Common myeloid progenitor, CD34-positive (primary cell): ENCODE measurements at regions not wholly inside any gene's neighbourhood (a gene's known extent, or its start where the extent isn't known, plus 50 kb on each side); places are given as distances from the start of the nearest gene placed in this dataset.
A peak's percentile ranks its signal among the peaks of the same experiment; 100 is the strongest.

ENCODE experiments used
- CTCF ChIA-PET: fragments of 350-600 bp; sonication (Branson Sonifier 250); formaldehyde crosslinking; loops from one replicate; lab custom pipeline; 2021; ENCODE audit warnings: antibody characterized with exemption; lab: Charles Lee
- POLR2A ChIA-PET: fragments of 350-600 bp; sonication (Branson Sonifier 250); formaldehyde crosslinking; loops from one replicate; lab custom pipeline; 2021; ENCODE audit warnings: antibody characterized with exemption; lab: Charles Lee
- DNase-seq, 3 donors: peaks; one replicate each; pipeline versions ENCODE4 v3.0.0 to v3.0.0-alpha.2; 2013
- H3K27ac ChIP-seq, 2 experiments: 1 replicate in 1 of 2; 2 replicates in 1 of 2; pipeline ENCODE4 v1.7.0; 2013; ENCODE audit warnings: inconsistent platforms in 2 of 2, low read length in 2 of 2, mild to moderate bottlenecking in 2 of 2, low read depth in 1 of 2, moderate library complexity in 1 of 2; ENCODE audit not compliant: severe bottlenecking in 2 of 2, insufficient read depth in 1 of 2, poor library complexity in 1 of 2
- H3K27me3 ChIP-seq, 5 experiments: replicated peaks in 2 of 5; 1 replicate in 3 of 5; 2 replicates in 2 of 5; pipeline versions ENCODE4 v1.6.1 to v1.7.0; 2013; ENCODE audit warnings: low read length in 4 of 5, mild to moderate bottlenecking in 2 of 5, moderate library complexity in 2 of 5, inconsistent platforms in 1 of 5; ENCODE audit not compliant: insufficient read depth in 5 of 5, control insufficient read depth in 4 of 5
- H3K36me3 ChIP-seq, 4 experiments: 1 replicate in 2 of 4; 2 replicates in 2 of 4; pipeline versions ENCODE4 v1.6.1 to v1.7.0; 2013; ENCODE audit warnings: low read length in 3 of 4, control low read depth in 1 of 4, mild to moderate bottlenecking in 1 of 4; ENCODE audit not compliant: control insufficient read depth in 4 of 4, insufficient read depth in 4 of 4
- H3K4me1 ChIP-seq, 4 experiments: 1 replicate in 3 of 4; 2 replicates in 1 of 4; pipeline versions ENCODE4 v1.6.1 to v1.7.1; 2013; ENCODE audit warnings: low read length in 3 of 4, mild to moderate bottlenecking in 3 of 4, control low read depth in 1 of 4, inconsistent platforms in 1 of 4, moderate library complexity in 1 of 4; ENCODE audit not compliant: control insufficient read depth in 4 of 4, insufficient read depth in 4 of 4; ENCODE audit errors: control extremely low read depth in 1 of 4
- H3K4me3 ChIP-seq, 7 experiments: 1 replicate in 4 of 7; 2 replicates in 3 of 7; pipeline versions ENCODE4 v1.5.1 to v1.7.0; 2013; ENCODE audit warnings: mild to moderate bottlenecking in 7 of 7, low read length in 6 of 7, moderate library complexity in 6 of 7, inconsistent platforms in 2 of 7, low read depth in 2 of 7, control low read depth in 1 of 7; ENCODE audit not compliant: insufficient read depth in 4 of 7, control insufficient read depth in 1 of 7; ENCODE audit errors: extremely low read depth in 1 of 7
- H3K9me3 ChIP-seq, 5 experiments: 1 replicate in 4 of 5; 2 replicates in 1 of 5; pipeline versions ENCODE4 v1.6.1 to v1.7.1; 2013; ENCODE audit warnings: low read length in 4 of 5, mild to moderate bottlenecking in 2 of 5, inconsistent platforms in 1 of 5, low read depth in 1 of 5, moderate library complexity in 1 of 5; ENCODE audit not compliant: control insufficient read depth in 4 of 5, insufficient read depth in 2 of 5; ENCODE audit errors: control extremely low read depth in 1 of 5
- WGBS: methylation state at CpG from one replicate; pipeline ENCODE4 v1.1.5; 2013; ENCODE audit not compliant: insufficient coverage; 5-methylcytosine and 5-hydroxymethylcytosine counted together

DNA sequence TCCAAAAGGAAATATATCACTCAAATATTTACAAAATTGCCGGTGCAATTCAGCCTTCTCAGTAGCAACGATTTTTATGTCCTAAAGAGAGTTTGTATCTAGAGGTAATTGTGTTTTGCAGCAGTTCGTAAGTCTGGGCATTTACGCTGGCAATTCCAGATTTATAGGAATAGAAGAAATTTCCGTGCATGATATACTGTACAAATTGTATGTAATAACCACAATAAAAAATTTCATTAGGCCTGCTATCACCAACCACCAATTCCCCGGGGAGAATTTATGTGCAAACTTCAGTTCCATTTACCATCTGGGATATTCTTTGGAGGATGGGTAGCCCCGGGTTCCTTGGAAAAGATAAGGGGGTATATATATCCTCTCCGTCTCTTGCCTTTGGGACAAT is 401.5 kb downstream of the TMEM114 start:
- no peaks in the 10 kb centered on the region for H3K4me1 ChIP-seq
- WGBS = no CpG with 5 or more reads among the region's 8 CpGs
- no peaks in the 10 kb centered on the region for H3K27me3 ChIP-seq
- DNase-seq = no peak
- ChIA-PET POLR2A (no interaction called here), CTCF (no interaction called here)
- no peak overlapping the region for H3K4me3 ChIP-seq
- H3K27ac ChIP-seq = no peak overlapping the region
- H3K36me3 ChIP-seq = no peaks in the 10 kb centered on the region
- no peaks in the 10 kb centered on the region for H3K9me3 ChIP-seq

DNA sequence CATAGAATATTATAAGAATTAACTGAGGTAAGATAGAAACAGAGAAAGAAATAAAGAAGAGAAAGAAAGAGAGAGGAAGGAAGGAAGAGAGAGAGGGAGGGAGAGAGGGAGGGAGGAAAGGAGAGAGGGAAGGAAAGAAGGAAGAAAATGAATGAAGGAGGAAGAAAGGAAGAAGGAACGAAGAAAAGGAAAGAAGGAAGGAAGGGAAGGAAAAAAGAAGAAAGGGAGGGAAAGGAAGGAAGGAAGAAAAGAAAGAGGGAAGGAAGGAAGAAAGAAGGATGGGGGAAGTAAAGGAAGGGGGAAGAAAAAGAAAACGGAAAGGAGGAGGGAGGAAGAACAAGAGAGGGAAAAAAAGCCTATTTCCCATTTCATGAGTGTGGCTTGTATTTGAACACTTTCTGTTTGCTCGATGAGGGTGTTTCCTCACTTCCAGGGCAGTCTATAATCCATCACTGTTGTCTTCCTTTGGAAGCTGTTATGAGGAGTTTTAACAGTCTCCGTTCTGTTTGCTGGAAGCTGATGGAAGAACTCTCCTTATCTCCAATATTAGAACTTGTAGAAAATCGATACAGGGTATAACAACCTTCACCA is 402.4 kb downstream of the TMEM114 start:
- ChIA-PET POLR2A (no interaction called here), CTCF (no interaction called here)
- no peak for DNase-seq
- no peak overlapping the region for H3K27ac ChIP-seq
- no peak overlapping the region for H3K4me3 ChIP-seq
- WGBS = 84% methylated on average over 4 of the region's 5 CpGs
- no peaks in the 10 kb centered on the region for H3K9me3 ChIP-seq
- H3K36me3 ChIP-seq = no peaks in the 10 kb centered on the region
- H3K4me1 ChIP-seq = peaks cover 0 to 4% (median under 1%) of the 10 kb centered on the region in 4 experiments
- no peaks in the 10 kb centered on the region for H3K27me3 ChIP-seq

DNA sequence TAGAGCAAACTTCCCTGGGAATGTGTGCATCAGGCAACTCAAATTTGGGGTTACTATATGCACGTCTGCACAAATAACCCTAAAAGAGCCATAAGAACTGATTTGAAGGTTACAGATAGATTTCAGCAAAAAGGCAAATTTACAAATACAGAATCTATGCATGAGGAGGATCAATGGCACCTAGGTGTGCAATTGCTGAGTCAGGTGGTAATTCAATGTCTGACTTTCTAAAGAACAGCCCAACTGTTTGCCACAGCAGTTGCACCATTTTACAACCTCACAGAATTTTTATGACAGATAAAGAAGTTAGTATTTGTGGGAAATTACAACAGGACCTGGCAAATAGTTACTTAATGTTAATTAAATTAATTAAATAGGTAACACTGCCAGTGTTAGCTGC is 405.5 kb downstream of the TMEM114 start:
- POLR2A ChIA-PET = no interaction called here
- Histone ChIP-seq H3K4me1 (peaks cover 0 to 10% (median 3%) of the 10 kb centered on the region in 4 experiments), H3K4me3 (no peak overlapping the region), H3K9me3 (no peaks in the 10 kb centered on the region), H3K27me3 (no peaks in the 10 kb centered on the region), H3K36me3 (no peaks in the 10 kb centered on the region), H3K27ac (no peak overlapping the region)
- DNase-seq = no peak
- WGBS = no CpG with 5 or more reads among the region's 1 CpG
- CTCF ChIA-PET = no interaction called here

DNA sequence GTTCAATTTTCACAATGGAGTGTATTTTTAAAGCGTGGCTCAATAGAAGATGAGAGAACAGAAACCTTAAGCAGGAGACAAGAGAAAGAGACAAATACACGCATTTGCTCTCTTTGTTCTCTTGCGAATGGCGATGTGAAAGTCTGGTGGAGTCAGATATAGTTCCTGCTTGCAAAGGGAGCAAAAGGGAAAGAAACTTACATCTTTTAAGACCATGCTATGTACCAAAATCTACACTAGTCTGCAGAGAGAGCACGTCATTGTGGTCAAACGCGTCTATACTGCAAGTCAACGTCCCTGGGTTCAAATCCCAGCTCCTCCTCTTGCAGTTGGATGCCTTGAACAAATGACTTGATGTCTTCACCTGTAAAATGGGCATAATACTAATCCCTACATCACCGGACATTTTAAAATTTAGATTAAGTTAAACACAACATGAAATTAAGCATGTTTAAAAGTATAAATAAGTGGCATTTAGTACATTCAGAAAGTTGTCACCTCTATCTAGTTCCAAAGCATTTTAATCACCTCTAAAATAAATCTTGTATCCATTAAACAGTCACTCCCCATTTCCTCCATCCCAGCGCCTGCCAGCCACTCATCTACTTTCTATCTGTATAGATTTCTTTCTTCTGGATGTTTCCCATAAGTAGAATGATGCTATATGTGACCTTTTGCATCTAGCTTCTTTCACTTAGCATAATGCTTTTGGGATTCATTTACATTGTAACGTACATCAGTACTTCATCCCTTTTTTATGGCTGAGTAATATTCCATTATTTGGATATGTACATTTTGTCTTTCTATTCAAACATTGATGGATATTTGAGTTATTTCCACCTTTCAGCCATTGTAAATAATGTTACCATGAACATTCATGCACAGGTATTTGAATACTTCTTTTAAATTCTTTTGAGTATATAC is 406.9 kb downstream of the TMEM114 start:
- CTCF ChIA-PET = interaction anchor here (0.7 to 1.0 kb wide), 2 partner anchors 9 to 619 kb away, joined by 3 to 4 read pairs; no protein-coding TSS in a partner anchor
- no peaks in the 10 kb centered on the region for H3K9me3 ChIP-seq
- peak overlapping the region in 1 of 7 experiments; percentile 35 for H3K4me3 ChIP-seq
- POLR2A ChIA-PET = no interaction called here
- H3K4me1 ChIP-seq = peaks cover 0 to 11% (median 3%) of the 10 kb centered on the region in 4 experiments
- 0% methylated on average over 5 of the region's 11 CpGs for WGBS
- no peaks in the 10 kb centered on the region for H3K36me3 ChIP-seq
- peak overlapping the region in 1 of 2 experiments; percentile 29 for H3K27ac ChIP-seq
- no peaks in the 10 kb centered on the region for H3K27me3 ChIP-seq
- peak; percentile 17 to 72 (median 44) for DNase-seq

DNA sequence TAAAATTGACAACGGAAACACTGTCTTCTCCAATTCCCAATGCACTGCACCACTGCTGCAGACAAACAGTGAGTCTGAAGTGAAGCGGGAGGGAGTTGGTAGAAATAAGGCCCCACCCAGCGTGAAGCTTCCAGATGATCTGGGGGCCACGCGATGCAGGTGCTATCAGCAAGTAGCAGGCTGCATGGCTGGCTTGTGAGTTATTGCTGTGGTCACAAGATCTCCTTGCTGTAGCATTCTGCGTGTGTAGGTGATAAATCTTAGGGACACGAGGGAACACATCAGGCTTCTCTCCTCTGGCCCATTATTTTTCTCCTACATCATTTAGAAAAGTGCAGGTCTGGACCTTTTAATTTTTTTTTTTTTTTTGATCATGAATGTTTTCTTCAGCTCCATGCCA is 407.6 kb downstream of the TMEM114 start:
- Histone ChIP-seq H3K9me3 (no peaks in the 10 kb centered on the region), H3K4me1 (peaks cover 0 to 13% (median 3%) of the 10 kb centered on the region in 4 experiments), H3K4me3 (peak overlapping the region in 1 of 7 experiments; percentile 35), H3K36me3 (no peaks in the 10 kb centered on the region), H3K27me3 (no peaks in the 10 kb centered on the region), H3K27ac (no peak overlapping the region)
- peak; percentile 74 to 95 (median 82) for DNase-seq
- CTCF ChIA-PET = interaction anchor here (1.0 kb wide), 1 partner anchor 8 kb away, joined by 3 read pairs; no protein-coding TSS in a partner anchor
- POLR2A ChIA-PET = no interaction called here
- 0% methylated on average over 1 of the region's 7 CpGs for WGBS

DNA sequence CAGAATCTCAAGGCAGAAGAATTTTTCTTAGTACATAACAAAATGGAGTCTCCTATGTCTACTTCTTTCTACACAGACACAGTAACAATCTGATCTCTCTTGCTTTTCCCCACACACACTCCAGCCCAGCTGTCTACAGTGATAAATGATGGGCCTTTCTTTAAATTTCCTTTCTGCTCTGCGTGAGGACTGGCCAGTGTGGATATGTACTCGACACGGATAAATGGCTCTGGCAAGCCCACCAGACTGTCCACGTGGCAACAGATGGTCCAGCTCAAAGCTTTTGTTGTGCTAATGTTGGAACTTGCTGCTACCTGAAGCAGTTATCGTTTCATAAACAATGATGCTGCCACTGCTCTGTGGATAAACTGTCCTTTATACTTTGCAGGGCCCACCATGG is 410.7 kb downstream of the TMEM114 start:
- H3K27ac ChIP-seq = no peak overlapping the region
- H3K4me1 ChIP-seq = peaks cover 0 to 13% (median 3%) of the 10 kb centered on the region in 4 experiments
- no peaks in the 10 kb centered on the region for H3K27me3 ChIP-seq
- POLR2A ChIA-PET = no interaction called here
- no peaks in the 10 kb centered on the region for H3K9me3 ChIP-seq
- H3K4me3 ChIP-seq = no peak overlapping the region
- CTCF ChIA-PET = no interaction called here
- no peaks in the 10 kb centered on the region for H3K36me3 ChIP-seq
- no peak for DNase-seq
- 57% methylated on average over 5 of the region's 5 CpGs for WGBS

DNA sequence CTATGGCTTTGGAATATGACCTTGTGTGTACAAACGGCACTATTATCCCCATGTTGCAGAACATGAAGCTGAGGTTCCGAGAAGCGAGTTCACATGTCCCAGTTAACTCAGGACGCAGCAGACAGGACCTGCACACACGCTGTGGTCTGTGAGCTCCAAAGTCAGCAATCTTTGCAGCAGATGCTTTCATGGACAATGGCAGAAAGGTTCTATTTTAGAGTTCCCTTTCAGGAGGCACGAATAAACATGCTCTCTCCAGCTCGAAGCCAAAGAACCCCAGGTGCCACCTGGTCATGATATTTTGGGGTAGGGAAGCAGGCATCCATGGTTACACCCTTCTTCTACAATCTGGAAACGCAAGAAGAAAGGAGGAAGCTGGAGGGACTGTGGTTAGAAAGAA is 412.0 kb downstream of the TMEM114 start:
- ChIA-PET POLR2A (no interaction called here), CTCF (no interaction called here)
- DNase-seq = peak in 1 of 3 donors; percentile 7
- Histone ChIP-seq H3K36me3 (no peaks in the 10 kb centered on the region), H3K27ac (no peak overlapping the region), H3K4me1 (peaks cover 0 to 12% (median 3%) of the 10 kb centered on the region in 4 experiments), H3K9me3 (no peaks in the 10 kb centered on the region), H3K4me3 (no peak overlapping the region), H3K27me3 (no peaks in the 10 kb centered on the region)
- 90% methylated on average over 6 of the region's 8 CpGs for WGBS
